GM23338 (cell line): ENCODE measurements at regions not wholly inside any gene's neighbourhood (a gene's known extent, or its start where the extent isn't known, plus 50 kb on each side); places are given as distances from the start of the nearest gene placed in this dataset.

Experiments
- ATAC-seq: fragments of 200-7000 bp; cut with Tn5 transposase; 3 replicates; pipeline ENCODE4 v1.9.1; 2020
- DNase-seq: peaks from one replicate; pipeline ENCODE4 v3.0.0-alpha.2; 2015; ENCODE audit warnings: low spot score
- H2AFZ ChIP-seq: fragments of 200-600 bp; sonication (generic); 2 replicates; pipeline ENCODE4 v1.8.0; 2016; ENCODE audit warnings: antibody characterized with exemption, mild to moderate bottlenecking, moderate library complexity
- H3F3A ChIP-seq: fragments of 200-600 bp; sonication (generic); replicated peaks from 2 replicates; pipeline ENCODE4 v1.8.0; 2017; ENCODE audit warnings: antibody characterized with exemption, mixed run types, low read depth
- H3K27ac ChIP-seq: fragments of 200-600 bp; sonication (generic); 2 replicates; pipeline ENCODE4 v1.6.1; 2016; ENCODE audit warnings: low read depth
- H3K27me3 ChIP-seq: fragments of 200-600 bp; sonication (generic); 2 replicates; pipeline ENCODE4 v1.8.0; 2016; ENCODE audit warnings: mild to moderate bottlenecking, mixed run types, moderate library complexity; ENCODE audit not compliant: insufficient read depth
- H3K36me3 ChIP-seq: fragments of 200-600 bp; sonication (generic); 2 replicates; pipeline ENCODE4 v1.8.0; 2016; ENCODE audit warnings: mild to moderate bottlenecking; ENCODE audit not compliant: insufficient read depth
- H3K4me1 ChIP-seq: fragments of 200-600 bp; sonication (generic); 2 replicates; pipeline ENCODE4 v1.8.0; 2016; ENCODE audit warnings: mild to moderate bottlenecking, moderate library complexity; ENCODE audit not compliant: insufficient read depth
- H3K4me2 ChIP-seq: fragments of 200-600 bp; sonication (generic); 2 replicates; pipeline ENCODE4 v1.7.1; 2017; ENCODE audit warnings: mixed run types
- H3K4me3 ChIP-seq: fragments of 200-600 bp; sonication (generic); 2 replicates; pipeline ENCODE4 v1.6.1; 2016; ENCODE audit warnings: mixed run types
- H3K79me2 ChIP-seq: fragments of 200-600 bp; sonication (generic); replicated peaks from 2 replicates; pipeline ENCODE4 v1.8.0; 2017; ENCODE audit warnings: mild to moderate bottlenecking; ENCODE audit not compliant: insufficient read depth
- H3K9me2 ChIP-seq: fragments of 200-600 bp; sonication (generic); 2 replicates; pipeline ENCODE4 v1.8.0; 2017; ENCODE audit not compliant: insufficient read depth
- H4K20me1 ChIP-seq: fragments of 200-600 bp; sonication (generic); replicated peaks from 2 replicates; pipeline ENCODE4 v1.8.0; 2017; ENCODE audit warnings: mild to moderate bottlenecking; ENCODE audit not compliant: insufficient read depth
- H3K27ac Mint-ChIP-seq: 2 replicates; pipeline ENCODE4 v1.8.0; 2020; ENCODE audit warnings: inconsistent platforms, mild to moderate bottlenecking, moderate library complexity, mixed read lengths
- H3K27me3 Mint-ChIP-seq: 3 replicates; pipeline ENCODE4 v1.8.0; 2022; ENCODE audit warnings: low read depth, mild to moderate bottlenecking, moderate library complexity, mixed read lengths, inconsistent platforms; ENCODE audit not compliant: insufficient read depth, poor library complexity
- H3K36me3 Mint-ChIP-seq: 3 replicates; pipeline ENCODE4 v1.8.0; 2021; ENCODE audit warnings: low read depth, mild to moderate bottlenecking, inconsistent platforms, moderate library complexity, mixed read lengths
- H3K4me1 Mint-ChIP-seq: 3 replicates; pipeline ENCODE4 v1.8.0; 2020; ENCODE audit warnings: mild to moderate bottlenecking, inconsistent platforms, mixed read lengths
- H3K4me3 Mint-ChIP-seq: 3 replicates; pipeline ENCODE4 v1.8.0; 2021; ENCODE audit warnings: moderate library complexity, mild to moderate bottlenecking, inconsistent platforms, mixed read lengths
- H3K9me3 Mint-ChIP-seq: 3 replicates; pipeline ENCODE4 v1.8.0; 2020; ENCODE audit warnings: moderate library complexity, mild to moderate bottlenecking, inconsistent platforms, mixed read lengths
- CTCF ChIP-seq, 2 experiments: fragments of 200-600 bp in 1 of 2; sonication (generic) in 1 of 2; conservative IDR thresholded peaks; 2 replicates each; pipeline versions ENCODE4 v1.5.1 to v1.6.1; 2016 to 2017; ENCODE audit warnings: antibody characterized with exemption in 2 of 2, low read depth in 2 of 2, mild to moderate bottlenecking in 2 of 2, moderate library complexity in 1 of 2
- ETS1 ChIP-seq: IDR thresholded peaks from 2 replicates; pipeline ENCODE4 v1.6.1; 2016; ENCODE audit warnings: antibody characterized with exemption
- EZH2phosphoT487 ChIP-seq: fragments of 200-600 bp; sonication (generic); IDR thresholded peaks from one replicate; pipeline ENCODE4 v1.8.1; 2018; ENCODE audit warnings: antibody characterized with exemption; ENCODE audit not compliant: unreplicated experiment
- JUNB ChIP-seq: IDR thresholded peaks from one replicate; pipeline ENCODE4 v1.6.1; 2016; ENCODE audit warnings: antibody characterized with exemption; ENCODE audit not compliant: unreplicated experiment
- POLR2AphosphoS5 ChIP-seq: IDR thresholded peaks from 2 replicates; pipeline ENCODE4 v1.6.1; 2016; ENCODE audit warnings: antibody characterized with exemption, low read depth
- REST ChIP-seq: IDR thresholded peaks from one replicate; pipeline ENCODE4 v1.6.1; 2018; ENCODE audit warnings: antibody characterized with exemption; ENCODE audit not compliant: unreplicated experiment
- STAT1 ChIP-seq: IDR thresholded peaks from one replicate; pipeline ENCODE4 v1.6.1; 2016; ENCODE audit warnings: antibody characterized with exemption; ENCODE audit not compliant: unreplicated experiment
- ZNF114 ChIP-seq: fragments of 250-450 bp; sonication (Bioruptor Pico); IDR thresholded peaks from 2 replicates; pipeline ENCODE4 v1.5.0; 2020; ENCODE audit warnings: mild to moderate bottlenecking, moderate library complexity
- ZNF331 ChIP-seq: fragments of 250-450 bp; sonication (Bioruptor Pico); IDR thresholded peaks from 2 replicates; pipeline ENCODE4 v1.5.0; 2020; ENCODE audit warnings: low read depth, mild to moderate bottlenecking, moderate library complexity
- ZNF462 ChIP-seq: fragments of 250-450 bp; sonication (Bioruptor Pico); IDR thresholded peaks from 2 replicates; pipeline ENCODE4 v1.5.0; 2020; ENCODE audit warnings: mild to moderate bottlenecking, moderate library complexity

GRCh38 chr5:121033334-121033733 lies 569.2 kb downstream of the PRR16 start (continued):
- no peak for TF ChIP-seq REST
- no peak for TF ChIP-seq ZNF114 (CRISPR knock-in tag)
- no peak for TF ChIP-seq EZH2phosphoT487
- TF ChIP-seq ETS1 = no peak
- no peak for TF ChIP-seq STAT1
- no peak for TF ChIP-seq CTCF (conservative IDR thresholded peaks at IDR 0.05; ENCODE audit: low read depth in 2 of 2)
- TF ChIP-seq POLR2AphosphoS5 = no peak
- TF ChIP-seq JUNB = no peak

- no peaks in the 10 kb centered on the region; the same call in 2 of the 3 replicates for H3K9me3 Mint-ChIP-seq
- Histone ChIP-seq H3K36me3 (no peaks in the 10 kb centered on the region), H4K20me1 (no peaks in the 10 kb centered on the region), H3F3A (no peaks in the 10 kb centered on the region), H3K4me2 (no peak overlapping the region), H3K4me3 (no peak overlapping the region), H2AFZ (no peak overlapping the region), H3K4me1 (no peaks in the 10 kb centered on the region), H3K27ac (no peak overlapping the region), H3K27me3 (no peaks in the 10 kb centered on the region), H3K79me2 (no peaks in the 10 kb centered on the region), H3K9me2 (0 out of 2 replicates have a peak, but pooled peaks cover 2% of the 10 kb centered on the region)
- DNase-seq (no peak), ATAC-seq (no peak)
- H3K4me1 Mint-ChIP-seq = peaks cover 1% of the 10 kb centered on the region; the same call in 1 of the 3 replicates
- H3K4me3 Mint-ChIP-seq = no peak overlapping the region
- H3K27ac Mint-ChIP-seq = no peak overlapping the region
- no peaks in the 10 kb centered on the region; the same call in 2 of the 3 replicates for H3K36me3 Mint-ChIP-seq
- no peaks in the 10 kb centered on the region for H3K27me3 Mint-ChIP-seq
- TF ChIP-seq ZNF462 (CRISPR knock-in tag) (no peak), POLR2AphosphoS5 (no peak), ZNF114 (CRISPR knock-in tag) (no peak), ZNF331 (no peak)
These were observed 574.3 kb downstream of the PRR16 start for GRCh38 chr5:121038438-121038837.
